Activated CD4-positive, alpha-beta T cell treated with anti-CD3 and anti-CD28 coated beads, Interleukin-10, Interleukin-2, amounts not matched to agents 100 ng/mL and 50 ng/mL, durations not matched to agents 16 hours and 8 hours (primary cell): ENCODE measurements at regions not wholly inside any gene's neighbourhood (a gene's known extent, or its start where the extent isn't known, plus 50 kb on each side); places are given as distances from the start of the nearest gene placed in this dataset.
"Not testable (repeated sequence)": the region's sequence is repeated elsewhere in the genome, so short reads cannot be mapped to it uniquely, and the experiment has no call there.

Experiments
- DNase-seq: peaks from one replicate; pipeline ENCODE4 v3.0.0-alpha.2; 2020

DNA sequence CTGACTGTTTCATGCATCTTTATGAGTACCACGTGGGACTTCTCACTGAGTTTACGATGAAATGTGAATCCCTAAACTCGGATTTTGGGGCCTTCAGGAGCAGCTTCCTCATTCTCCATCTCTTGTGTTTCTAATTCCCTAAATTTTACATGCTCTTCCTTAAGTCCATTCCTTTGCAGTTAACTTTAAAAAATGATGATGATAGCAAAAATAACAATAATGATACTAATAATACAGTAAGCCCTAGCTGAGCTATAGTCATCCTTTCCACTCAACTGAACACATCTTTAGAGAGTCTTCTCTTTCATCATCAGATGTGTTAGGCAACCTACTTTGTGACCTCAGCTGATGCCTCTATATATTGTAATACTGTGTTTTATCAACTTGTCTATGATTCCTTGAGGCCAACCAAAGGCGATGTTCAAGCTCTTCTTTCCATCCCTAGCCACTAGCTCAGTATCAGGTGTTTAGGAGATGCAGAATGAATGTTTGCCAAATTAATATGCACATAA is 1196.4 kb downstream of the VRK1 start:
- DNase-seq: no peak

- peak; percentile 74 for DNase-seq
Observed at GRCh38 chr14:97994020-97994531, 1196.9 kb downstream of the VRK1 start.

DNA sequence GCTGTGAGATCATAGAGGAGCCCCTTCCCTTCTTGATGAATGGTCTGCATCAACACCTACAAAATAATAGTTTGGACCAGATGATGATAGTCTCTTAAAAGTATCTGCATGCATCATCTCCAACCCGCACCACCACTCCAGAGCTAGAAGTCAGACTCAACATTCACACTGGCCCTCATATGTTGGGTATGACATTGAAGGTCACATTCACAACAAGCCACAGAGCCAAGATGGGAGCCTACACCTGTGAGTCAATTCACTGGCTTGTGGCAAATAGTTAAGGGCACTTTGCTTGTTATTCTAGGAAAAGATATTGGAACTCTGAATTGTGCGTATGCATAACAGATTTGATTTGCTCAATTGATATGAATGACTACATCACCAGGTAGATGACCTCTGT is 1197.9 kb downstream of the VRK1 start:
- no peak for DNase-seq

GRCh38 chr14:97995531-97995930 is 1198.3 kb downstream of the VRK1 start:
- no peak for DNase-seq

GRCh38 chr14:98006008-98006407 is 1208.8 kb downstream of the VRK1 start:
- peak; percentile 32 for DNase-seq

GRCh38 chr14:98008381-98009113 is 1211.4 kb downstream of the VRK1 start:
- DNase-seq: peak; percentile 66

GRCh38 chr14:98009177-98009576 is 1212.0 kb downstream of the VRK1 start:
- DNase-seq: not testable (repeated sequence)

DNA sequence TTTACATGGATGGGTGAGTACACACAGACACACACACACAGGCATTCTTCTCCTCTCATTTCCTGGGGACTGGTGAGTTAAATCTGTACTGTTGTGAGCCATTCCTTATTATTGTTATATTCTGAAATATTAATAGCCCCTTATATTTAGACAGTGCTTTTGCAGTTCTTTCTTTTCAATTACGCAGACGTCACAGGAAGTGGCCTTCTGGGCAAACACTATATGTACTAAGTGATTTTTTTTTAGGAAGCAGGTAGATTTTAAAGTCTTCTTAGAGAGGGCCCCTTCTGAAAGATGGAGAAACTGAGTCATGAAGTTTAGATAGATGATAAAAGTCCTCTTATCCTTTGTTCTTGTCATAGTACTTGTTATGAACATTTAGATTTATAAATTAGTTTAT is 1213.6 kb downstream of the VRK1 start:
- DNase-seq: no peak

DNA sequence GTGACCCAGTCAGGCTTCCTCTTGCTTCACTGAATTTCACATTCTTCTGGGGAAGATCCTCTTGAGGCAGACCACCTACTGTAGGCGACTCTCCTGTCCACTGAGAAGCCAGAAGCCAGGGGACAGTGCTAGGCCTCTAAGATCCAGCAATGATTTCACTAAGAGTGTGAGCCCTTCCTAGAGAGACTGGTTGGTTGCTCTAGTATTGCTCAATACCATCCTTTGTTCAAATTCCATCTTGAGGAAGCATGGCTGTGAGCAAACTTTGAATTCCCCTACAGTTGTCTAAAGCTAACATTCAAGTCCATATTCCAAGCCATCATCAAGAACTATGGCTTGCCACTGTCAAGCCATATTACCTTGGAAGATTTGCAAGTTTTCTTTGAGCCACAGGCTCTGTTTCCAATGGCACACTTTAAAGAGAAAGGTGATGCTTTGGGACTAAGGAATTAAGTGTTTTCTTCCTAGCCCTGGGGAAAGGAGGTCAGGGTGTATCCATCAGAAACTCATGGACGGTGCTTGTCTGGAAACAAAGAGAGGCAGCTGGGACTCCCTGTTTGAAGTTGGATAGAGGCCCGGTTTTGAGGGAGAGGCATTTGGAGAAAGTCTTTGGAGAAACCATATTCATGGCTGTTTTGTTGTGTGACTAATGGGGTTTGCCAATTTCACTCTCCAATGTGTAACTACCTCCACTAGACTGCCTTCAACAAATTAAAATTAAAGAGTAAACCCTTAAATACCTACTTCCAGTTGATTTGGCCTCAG is 1217.9 kb downstream of the VRK1 start:
- no peak for DNase-seq

- no peak for DNase-seq
Observed at GRCh38 chr14:98015921-98016320, 1218.7 kb downstream of the VRK1 start.

DNA sequence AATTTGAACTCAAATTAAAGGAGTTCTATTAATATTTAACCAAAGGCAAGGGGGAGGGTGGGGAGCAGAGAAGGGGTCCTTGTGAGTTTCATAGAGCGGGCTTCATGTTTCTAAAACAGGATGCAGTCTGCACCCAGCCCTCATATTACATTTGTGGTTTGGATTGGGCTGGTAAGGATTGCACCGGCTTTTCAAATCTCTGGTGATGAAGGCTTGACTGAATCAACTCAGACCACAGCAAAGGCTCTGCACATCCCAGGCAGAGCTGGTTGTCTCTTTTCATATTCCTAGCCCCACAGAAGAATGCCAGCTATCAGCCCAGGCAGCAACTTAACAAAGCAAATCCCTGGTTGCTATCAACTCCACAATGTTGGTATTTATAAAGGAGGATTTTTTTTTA is 1221.4 kb downstream of the VRK1 start:
- peak; percentile 31 for DNase-seq

GRCh38 chr14:98022541-98023520 is 1225.6 kb downstream of the VRK1 start:
- DNase-seq: no peak

DNA sequence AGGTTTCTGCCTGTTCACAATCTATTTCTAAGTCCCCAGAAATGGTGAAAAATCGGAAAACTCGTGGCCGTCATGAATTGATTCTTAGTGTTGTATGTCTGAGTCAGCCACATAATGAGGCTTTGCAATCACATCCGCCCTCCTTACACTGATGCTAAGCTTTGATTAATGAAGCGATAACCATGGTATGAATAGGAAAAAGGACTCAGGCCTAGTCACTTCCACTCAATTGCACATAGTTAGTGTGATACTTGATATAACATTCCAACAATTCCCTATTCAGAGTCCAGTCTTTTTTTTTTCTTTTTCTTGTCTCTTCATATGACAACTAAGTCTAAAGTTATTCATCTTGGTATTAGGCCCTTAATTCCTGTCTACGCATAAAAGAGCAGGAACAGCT is 1231.0 kb downstream of the VRK1 start:
- DNase-seq: no peak

DNA sequence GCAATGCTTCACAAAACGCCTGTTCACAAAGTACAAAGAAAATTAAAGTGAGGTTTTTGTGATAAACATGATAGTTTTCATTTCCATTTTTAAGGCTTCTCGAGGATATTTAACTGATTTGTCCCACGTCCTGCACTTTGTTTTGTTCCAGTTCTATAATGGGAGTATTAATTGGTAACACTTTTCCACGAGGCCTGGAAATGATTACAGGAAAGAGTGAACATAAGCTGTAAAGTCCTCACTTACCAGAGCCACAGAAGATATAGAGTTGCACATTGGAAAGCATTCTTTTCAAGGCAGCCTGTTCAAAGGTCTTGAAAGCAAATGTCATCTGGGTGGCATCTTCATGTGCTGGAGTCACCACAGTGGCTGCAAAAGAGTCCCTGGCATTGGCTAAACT is 1236.6 kb downstream of the BCL11B start:
- no peak for DNase-seq

DNA sequence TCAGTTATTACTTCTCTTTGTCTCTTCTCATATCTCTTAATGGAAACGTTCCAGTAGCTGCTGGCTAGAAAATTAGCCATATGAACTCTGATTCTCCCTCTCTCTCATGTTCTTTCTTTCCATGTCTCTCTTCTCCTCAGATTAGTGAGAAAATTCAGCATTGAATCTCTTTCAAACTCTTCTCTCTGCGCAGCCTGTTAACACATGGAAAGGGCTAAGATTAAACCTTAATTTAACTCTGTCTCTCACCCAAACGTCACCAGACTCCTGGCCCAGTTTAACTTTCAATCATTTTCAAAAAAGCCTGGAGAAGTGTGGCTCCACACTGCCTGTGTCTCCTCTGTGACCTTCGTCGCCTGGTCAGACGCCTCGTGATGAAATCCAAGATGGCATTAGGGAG is 1234.2 kb downstream of the BCL11B start:
- no peak for DNase-seq

DNA sequence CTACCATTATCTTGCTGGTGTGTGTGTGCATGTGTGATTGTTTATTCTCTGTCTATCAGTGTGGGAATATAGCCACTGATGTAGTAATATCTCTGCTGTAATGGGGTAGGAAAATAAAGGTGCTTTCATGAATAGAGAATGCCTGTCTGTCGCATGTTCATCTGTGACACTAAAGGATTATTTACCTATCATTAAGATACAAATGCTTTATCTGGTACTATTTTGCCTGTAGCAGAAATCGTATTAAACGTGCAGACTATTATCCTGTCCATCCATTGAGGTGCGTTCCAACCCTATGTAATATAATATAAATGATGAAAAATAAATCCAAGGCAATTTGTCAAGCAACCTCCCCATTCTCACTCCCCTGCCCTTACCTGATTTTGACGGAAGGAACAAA is 1215.1 kb downstream of the BCL11B start:
- DNase-seq: no peak

DNA sequence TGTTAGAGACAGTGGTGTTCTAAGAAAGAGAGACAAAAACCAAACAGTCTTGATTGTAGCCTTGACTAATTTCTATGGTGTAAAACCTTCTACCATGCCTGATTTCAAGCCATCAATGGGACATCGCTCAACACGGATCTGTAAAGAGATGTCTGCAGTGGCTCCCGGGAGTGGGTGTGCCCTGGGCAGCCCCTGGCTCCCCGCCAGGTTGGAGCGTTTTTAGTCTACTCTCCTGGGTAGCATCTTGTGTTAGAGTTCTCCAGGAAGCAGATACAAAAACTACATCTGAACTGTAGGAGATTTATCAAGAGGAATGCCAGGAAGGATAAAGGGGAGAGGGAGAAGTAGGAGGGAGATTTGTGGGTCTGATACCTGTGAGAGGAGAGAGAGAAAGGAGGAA is 1212.9 kb downstream of the BCL11B start:
- no peak for DNase-seq

DNA sequence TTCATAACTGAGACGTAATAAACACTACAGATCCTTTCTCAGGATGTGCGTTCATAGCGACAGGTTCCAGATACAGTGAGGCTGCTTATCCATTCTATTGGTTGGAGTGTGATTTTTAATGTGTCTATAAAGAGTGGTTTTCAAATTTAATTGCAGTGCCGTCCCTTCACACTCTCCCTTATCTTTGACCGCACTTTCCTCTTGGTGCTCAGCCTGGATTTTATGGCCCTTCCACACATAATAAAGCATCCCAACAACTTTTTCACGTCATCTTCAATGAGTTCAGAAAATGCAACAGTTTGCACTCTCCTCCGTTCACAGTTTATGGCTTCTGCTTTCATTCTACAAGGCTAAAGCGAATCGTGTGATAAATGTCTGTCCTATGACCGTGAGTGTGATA is 1209.9 kb downstream of the BCL11B start:
- no peak for DNase-seq

- DNase-seq: no peak
Observed at GRCh38 chr14:98069712-98070171, 1202.3 kb downstream of the BCL11B start.

- DNase-seq: no peak
Observed at GRCh38 chr14:98070536-98070935, 1201.5 kb downstream of the BCL11B start.

DNA sequence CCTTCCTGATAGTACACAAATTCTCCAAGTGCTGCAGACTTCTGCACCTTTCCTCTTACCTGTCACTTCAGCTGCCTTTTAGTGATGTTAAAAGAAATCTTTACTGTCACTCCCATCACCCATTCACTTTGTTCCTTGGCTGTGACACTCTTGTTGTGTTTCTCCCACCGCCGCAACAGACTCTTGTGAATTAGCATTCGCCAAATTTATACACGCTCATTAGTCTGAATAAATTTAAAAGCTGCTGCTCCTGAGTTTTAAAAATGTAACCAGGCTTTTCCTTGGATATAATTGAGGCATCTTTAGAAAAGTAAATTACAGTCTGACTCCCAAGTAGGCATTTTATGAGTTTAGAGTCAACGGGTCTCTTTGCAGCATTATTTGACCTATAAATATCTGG is 1197.9 kb downstream of the BCL11B start:
- no peak for DNase-seq

DNA sequence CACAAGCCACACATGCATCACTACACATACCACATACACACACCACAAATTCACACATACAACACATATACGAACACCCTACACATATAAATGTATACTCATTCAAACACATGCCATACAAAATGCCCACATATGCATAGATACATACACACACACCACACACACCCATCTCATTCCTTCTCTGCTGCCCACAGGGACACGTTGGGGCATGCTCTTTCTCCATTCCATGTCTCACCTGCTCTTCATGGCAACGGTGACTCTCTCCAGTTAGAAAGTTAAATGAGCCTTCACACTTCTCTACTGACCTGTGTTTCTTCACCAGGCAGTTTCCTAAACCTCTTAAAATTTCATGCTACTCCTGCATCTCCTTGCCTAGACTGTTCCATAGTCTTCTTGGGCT is 1194.8 kb downstream of the BCL11B start:
- no peak for DNase-seq

DNA sequence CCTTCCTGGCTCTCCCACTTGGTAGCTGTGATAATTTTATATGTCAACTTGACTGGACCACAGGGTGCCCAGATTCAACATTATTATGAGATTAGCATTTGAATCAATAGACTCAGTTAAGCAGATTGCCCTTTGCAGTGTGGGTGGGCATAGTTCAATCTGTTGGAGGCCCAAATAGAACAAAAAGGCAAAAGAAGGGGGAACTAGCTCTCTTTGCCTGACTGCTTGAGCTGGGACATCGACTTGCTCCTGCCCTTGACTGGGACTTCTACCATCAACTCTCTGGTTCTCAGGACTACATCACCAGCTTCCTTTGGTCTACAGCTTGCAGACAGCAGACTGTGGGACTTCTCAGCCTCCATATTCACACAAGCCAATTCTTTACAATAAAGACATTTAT is 1189.2 kb downstream of the BCL11B start:
- no peak for DNase-seq
